ENCODE measurements at regions not wholly inside any gene's neighbourhood (a gene's known extent, or its start where the extent isn't known, plus 50 kb on each side); places are given as distances from the start of the nearest gene placed in this dataset.

DNA sequence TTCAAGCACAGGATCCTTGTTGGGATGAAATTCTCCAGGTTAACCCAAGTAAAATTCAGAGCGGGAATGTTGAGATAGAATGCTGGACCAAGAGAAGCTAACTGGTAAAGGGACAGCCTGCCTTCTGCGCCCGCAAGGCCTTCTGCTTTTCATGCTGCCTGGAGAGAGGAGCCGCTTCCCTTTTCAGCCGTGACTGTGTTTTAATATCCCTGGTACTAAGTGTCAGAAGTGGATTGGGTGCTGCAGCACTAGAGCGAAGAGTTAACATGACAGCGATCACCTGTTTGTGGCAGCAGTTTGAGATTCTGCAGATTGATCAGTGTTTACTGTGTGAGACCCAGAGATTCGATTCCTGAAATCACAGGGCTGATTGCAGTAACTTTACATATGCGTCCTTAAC lies 197.4 kb upstream of the ZNF536 start:
- Histone ChIP-seq H3K4ac (replicated peaks; ENCODE audit: insufficient read length, low read depth, low read length) (no peak overlapping the region), H2BK5ac (ENCODE audit: low read depth, low read length) (no peak overlapping the region)
- TF ChIP-seq, protein P1, sequence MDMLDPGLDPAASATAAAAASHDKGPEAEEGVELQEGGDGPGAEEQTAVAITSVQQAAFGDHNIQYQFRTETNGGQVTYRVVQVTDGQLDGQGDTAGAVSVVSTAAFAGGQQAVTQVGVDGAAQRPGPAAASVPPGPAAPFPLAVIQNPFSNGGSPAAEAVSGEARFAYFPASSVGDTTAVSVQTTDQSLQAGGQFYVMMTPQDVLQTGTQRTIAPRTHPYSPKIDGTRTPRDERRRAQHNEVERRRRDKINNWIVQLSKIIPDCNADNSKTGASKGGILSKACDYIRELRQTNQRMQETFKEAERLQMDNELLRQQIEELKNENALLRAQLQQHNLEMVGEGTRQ (IDR thresholded peaks at IDR 0.05; ENCODE audit: low read length): no peak
- TF ChIP-seq SP2 (IDR thresholded peaks at IDR 0.05; ENCODE audit: low read length) (no peak), TAF7 (optimal IDR thresholded peaks at IDR 0.05; ENCODE audit: borderline replicate concordance, low read depth, low read length) (no peak), GTF2F1 (IDR thresholded peaks at IDR 0.05; ENCODE audit: borderline replicate concordance, low read depth, low read length) (no peak), SRF (IDR thresholded peaks at IDR 0.05; ENCODE audit: low read depth, low read length) (no peak), EZH2 (IDR thresholded peaks at IDR 0.05; ENCODE audit: low read depth, low read length, severe bottlenecking) (no peak), JUN (IDR thresholded peaks at IDR 0.05; ENCODE audit: low read depth, low read length) (no peak), HDAC2 (IDR thresholded peaks at IDR 0.05; ENCODE audit: borderline replicate concordance in 1 of 2, low read depth in 2 of 2, low read length in 2 of 2) (no peak), TCF12 (IDR thresholded peaks at IDR 0.05; ENCODE audit: low read depth, low read length) (no peak)
- TF ChIP-seq, protein P2, sequence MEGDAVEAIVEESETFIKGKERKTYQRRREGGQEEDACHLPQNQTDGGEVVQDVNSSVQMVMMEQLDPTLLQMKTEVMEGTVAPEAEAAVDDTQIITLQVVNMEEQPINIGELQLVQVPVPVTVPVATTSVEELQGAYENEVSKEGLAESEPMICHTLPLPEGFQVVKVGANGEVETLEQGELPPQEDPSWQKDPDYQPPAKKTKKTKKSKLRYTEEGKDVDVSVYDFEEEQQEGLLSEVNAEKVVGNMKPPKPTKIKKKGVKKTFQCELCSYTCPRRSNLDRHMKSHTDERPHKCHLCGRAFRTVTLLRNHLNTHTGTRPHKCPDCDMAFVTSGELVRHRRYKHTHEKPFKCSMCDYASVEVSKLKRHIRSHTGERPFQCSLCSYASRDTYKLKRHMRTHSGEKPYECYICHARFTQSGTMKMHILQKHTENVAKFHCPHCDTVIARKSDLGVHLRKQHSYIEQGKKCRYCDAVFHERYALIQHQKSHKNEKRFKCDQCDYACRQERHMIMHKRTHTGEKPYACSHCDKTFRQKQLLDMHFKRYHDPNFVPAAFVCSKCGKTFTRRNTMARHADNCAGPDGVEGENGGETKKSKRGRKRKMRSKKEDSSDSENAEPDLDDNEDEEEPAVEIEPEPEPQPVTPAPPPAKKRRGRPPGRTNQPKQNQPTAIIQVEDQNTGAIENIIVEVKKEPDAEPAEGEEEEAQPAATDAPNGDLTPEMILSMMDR (IDR thresholded peaks at IDR 0.05; ENCODE audit: control extremely low read depth in 1 of 3, insufficient read depth in 1 of 3, low read depth in 1 of 3, low read length in 3 of 3): no peak

More for the DNA sequence above, 197.4 kb upstream of the ZNF536 start:
- Histone ChIP-seq H3K14ac (ENCODE audit: insufficient read length) (no peak overlapping the region), H3K4me2 (ENCODE audit: insufficient read depth in 1 of 2, low read depth in 2 of 2, low read length in 2 of 2) (no peak overlapping the region), H3K4me1 (replicated peaks in 1 of 4; ENCODE audit: control insufficient read depth in 3 of 4, insufficient read depth in 4 of 4, low read length in 3 of 4) (peaks cover 0 to 2% (median under 1%) of the 10 kb centered on the region in 4 experiments; a peak in 2 of 7 replicates), H3K79me2 (ENCODE audit: control insufficient read depth in 1 of 2, insufficient read depth in 2 of 2, low read length in 2 of 2) (no peaks in the 10 kb centered on the region), H2AFZ (ENCODE audit: low read length) (no peak overlapping the region), H2BK120ac (replicated peaks; ENCODE audit: low read depth, low read length) (no peak overlapping the region), H2BK20ac (ENCODE audit: low read length) (no peak overlapping the region), H3K9me3 (ENCODE audit: insufficient read depth in 2 of 2, low read depth in 1 of 2, low read length in 1 of 2) (peaks cover 2 to 5% of the 10 kb centered on the region in 2 experiments; a peak in 2 of 4 replicates), H4K91ac (replicated peaks; ENCODE audit: insufficient read length, low read length) (no peak overlapping the region), H3K23me2 (ENCODE audit: low read depth, low read length) (peaks cover 10% of the 10 kb centered on the region), H3K4me3 (ENCODE audit: extremely low read depth in 1 of 4, insufficient read depth in 2 of 4, low read depth in 3 of 4, low read length in 4 of 4) (no peak overlapping the region), H3K36me3 (ENCODE audit: control insufficient read depth in 2 of 4, insufficient read depth in 4 of 4, low read length in 3 of 4) (peaks cover 0 to 2% (median 0%) of the 10 kb centered on the region in 4 experiments; a peak in 1 of 8 replicates), H4K5ac (ENCODE audit: insufficient read length, low read depth, low read length) (no peak overlapping the region), H2BK15ac (ENCODE audit: low read length) (no peak overlapping the region), H2BK12ac (ENCODE audit: low read depth, low read length) (no peak overlapping the region), H4K20me1 (replicated peaks in 1 of 2; ENCODE audit: control insufficient read depth in 1 of 2, insufficient read depth in 2 of 2, low read length in 2 of 2) (peaks cover 0 to 11% of the 10 kb centered on the region in 2 experiments), H3K18ac (ENCODE audit: extremely low read depth, low read length) (no peak overlapping the region), H2AK5ac (ENCODE audit: low read depth, low read length) (no peak overlapping the region; the same call in 1 of the 2 replicates), H3K27me3 (replicated peaks in 1 of 4; ENCODE audit: control insufficient read depth in 3 of 4, extremely low read depth in 1 of 4, insufficient read depth in 3 of 4, low read length in 3 of 4) (no peaks in the 10 kb centered on the region), H4K8ac (ENCODE audit: extremely low read depth, insufficient read depth, low read length) (no peak overlapping the region), H3K56ac (replicated peaks; ENCODE audit: insufficient read length, low read depth, low read length) (no peak overlapping the region), H3K23ac (ENCODE audit: insufficient read length) (no peak overlapping the region), H3K27ac (ENCODE audit: low read depth, low read length) (no peak overlapping the region), H3K9ac (replicated peaks in 1 of 4; ENCODE audit: extremely low read depth in 1 of 4, low read depth in 3 of 4, low read length in 3 of 4) (no peak overlapping the region), H3K79me1 (ENCODE audit: low read depth, low read length) (no peaks in the 10 kb centered on the region)
- ChIA-PET POLR2A (ENCODE audit: partially characterized antibody) (no interaction called here), CTCF (ENCODE audit: partially characterized antibody) (interaction anchor here (0.6 kb wide), 1 partner anchor 235 kb away, joined by 4 read pairs; no protein-coding TSS in a partner anchor)
- DNase-seq (ENCODE audit: low read depth in 1 of 2, low spot score in 2 of 2) (no peak), FAIRE-seq (no peak)
- whole genome bisulfite sequencing, 2 experiments (ENCODE audit: extremely low coverage in 1 of 2, insufficient coverage in 1 of 2, insufficient read length in 1 of 2, insufficient replicate concordance in 2 of 2, low coverage in 1 of 2, low lambda C conversion rate in 2 of 2, missing lambda C conversion rate in 1 of 2): 83% methylated on average over 9 of the region's 9 CpGs; no CpG with 5 or more reads in 1 of the 2 experiments

Measured in H1 (cell line).